Umbilical cord (tissue), 1 donor: ENCODE measurements at regions not wholly inside any gene's neighbourhood (a gene's known extent, or its start where the extent isn't known, plus 50 kb on each side); places are given as distances from the start of the nearest gene placed in this dataset.

Experiments used
- DNase-seq: peaks from one replicate; pipeline ENCODE4 v3.0.0-alpha.2; 2015; ENCODE audit warnings: low spot score

- DNase-seq: peak; percentile 57
These were observed 118.4 kb upstream of the KCNN2 start for GRCh38 chr5:114243281-114243971.

GRCh38 chr5:114243972-114244317, 117.9 kb upstream of the KCNN2 start:
- no peak for DNase-seq

- DNase-seq: peak; percentile 70
These were observed 112.0 kb upstream of the KCNN2 start for GRCh38 chr5:114249823-114250222.

GRCh38 chr5:114250536-114250935, 111.3 kb upstream of the KCNN2 start:
- DNase-seq: no peak

GRCh38 chr5:114252226-114252625, 109.6 kb upstream of the KCNN2 start:
- no peak for DNase-seq

GRCh38 chr5:114255260-114255659, 106.6 kb upstream of the KCNN2 start:
- DNase-seq: no peak

GRCh38 chr5:114261989-114262388, 99.9 kb upstream of the KCNN2 start:
- no peak for DNase-seq

- no peak for DNase-seq
These were observed 96.3 kb upstream of the KCNN2 start for GRCh38 chr5:114265432-114266060.

- DNase-seq: no peak
These were observed 95.5 kb upstream of the KCNN2 start for GRCh38 chr5:114266374-114266773.

GRCh38 chr5:114296191-114296590, 65.7 kb upstream of the KCNN2 start:
- DNase-seq: no peak

- no peak for DNase-seq
These were observed 64.0 kb upstream of the KCNN2 start for GRCh38 chr5:114297915-114298314.

GRCh38 chr5:114305402-114306207, 56.3 kb upstream of the KCNN2 start:
- peak; percentile 60 for DNase-seq

- no peak for DNase-seq
These were observed 53.9 kb upstream of the KCNN2 start for GRCh38 chr5:114308017-114308416.

- no peak for DNase-seq
These were observed 53.4 kb upstream of the KCNN2 start for GRCh38 chr5:114308508-114308907.

- no peak for DNase-seq
These were observed 51.2 kb upstream of the KCNN2 start for GRCh38 chr5:114310666-114311065.

- DNase-seq: no peak
These were observed 50.6 kb upstream of the KCNN2 start for GRCh38 chr5:114311281-114311680.

GRCh38 chr5:114311968-114312367, 49.9 kb upstream of the KCNN2 start:
- DNase-seq: no peak
